HepG2 (cell line): ENCODE measurements at regions not wholly inside any gene's neighbourhood (a gene's known extent, or its start where the extent isn't known, plus 50 kb on each side); places are given as distances from the start of the nearest gene placed in this dataset.

Experiments used
- ATAC-seq: fragments of 200-7000 bp; cut with Tn5 transposase; 3 replicates; pipeline ENCODE4 v1.9.1; 2020; ENCODE audit warnings: mild to moderate bottlenecking, moderate library complexity
- BruUV-seq: library from RNA; stranded (reverse); fragments of 400-500 nt; replicated peaks from 2 replicates; lab custom pipeline; 2021; lab: Mats Ljungman, UMichigan
- CTCF ChIA-PET: fragments of 300-600 bp; formaldehyde crosslinking; extraction: SDS; loops from one replicate; lab custom pipeline; 2021; ENCODE audit warnings: low total read pairs, inconsistent platforms, low intra/inter-chr PET ratio; lab: Yijun Ruan, JAX
- POLR2A ChIA-PET: fragments of 350-600 bp; sonication (Branson Sonifier 250); formaldehyde crosslinking; loops from one replicate; lab custom pipeline; 2020; ENCODE audit warnings: antibody characterized with exemption, inconsistent platforms; lab: Yijun Ruan, JAX
- DNase-seq: peaks from one replicate; pipeline ENCODE4 v3.0.0-alpha.2; 2015; ENCODE audit warnings: low spot score
- FAIRE-seq: peaks from 3 replicates; lab custom pipeline; 2011; peaks lifted over from hg19 to GRCh38; lab: Jason Lieb, UNC
- H2AFZ ChIP-seq: one replicate; pipeline ENCODE4 v1.6.1; 2011; ENCODE audit warnings: low read length, inconsistent platforms
- H3K27ac ChIP-seq: fragments of 300-600 bp; 3 replicates; pipeline ENCODE4 v1.8.0; 2011; ENCODE audit warnings: mixed run types, mild to moderate bottlenecking, mixed read lengths, low read length, inconsistent platforms; ENCODE audit not compliant: insufficient read depth; ENCODE audit errors: extremely low read length
- H3K27me3 ChIP-seq, 2 experiments: fragments of 200-600 bp in 1 of 2; 2 replicates in 1 of 2; 3 replicates in 1 of 2; pipeline versions ENCODE4 v1.6.0 to v1.8.0; 2011; ENCODE audit warnings: low read length in 2 of 2, mild to moderate bottlenecking in 2 of 2, moderate library complexity in 2 of 2, inconsistent platforms in 1 of 2; ENCODE audit not compliant: insufficient read depth in 2 of 2, control insufficient read depth in 1 of 2
- H3K36me3 ChIP-seq, 2 experiments: fragments of 200-600 bp in 1 of 2; replicated peaks in 1 of 2; 2 replicates in 1 of 2; 3 replicates in 1 of 2; pipeline versions ENCODE4 v1.5.1 to v1.8.0; 2011; ENCODE audit warnings: low read length in 2 of 2, inconsistent platforms in 1 of 2; ENCODE audit not compliant: insufficient read depth in 2 of 2, control insufficient read depth in 1 of 2
- H3K4me1 ChIP-seq: 2 replicates; pipeline ENCODE4 v1.5.1; 2012; ENCODE audit warnings: low read length, inconsistent platforms; ENCODE audit not compliant: insufficient read depth
- H3K4me2 ChIP-seq: 2 replicates; pipeline ENCODE4 v1.6.0; 2011; ENCODE audit warnings: low read depth, low read length, inconsistent platforms
- H3K4me3 ChIP-seq, 3 experiments: fragments of 200-600 bp in 1 of 3; sonication (generic), shearing (Covaris generic) in 1 of 3; replicated peaks in 1 of 3; 2 replicates each; pipeline ENCODE4 v1.5.1; 2011 to 2016; ENCODE audit warnings: low read length in 3 of 3, inconsistent platforms in 2 of 3, low read depth in 2 of 3, mild to moderate bottlenecking in 2 of 3, control low read depth in 1 of 3, mixed read lengths in 1 of 3; ENCODE audit not compliant: insufficient read depth in 1 of 3
- H3K79me2 ChIP-seq: one replicate; pipeline ENCODE4 v1.6.1; 2011; ENCODE audit warnings: low read length, inconsistent platforms; ENCODE audit not compliant: insufficient read depth
- H3K9ac ChIP-seq: 2 replicates; pipeline ENCODE4 v1.6.0; 2011; ENCODE audit warnings: mild to moderate bottlenecking, low read depth, low read length, inconsistent platforms; ENCODE audit not compliant: insufficient read depth
- H3K9me3 ChIP-seq: 2 replicates; pipeline ENCODE4 v1.5.1; 2012; ENCODE audit warnings: mild to moderate bottlenecking, low read length
- H4K20me1 ChIP-seq: 2 replicates; pipeline ENCODE4 v1.6.0; 2011; ENCODE audit warnings: inconsistent platforms, mild to moderate bottlenecking, low read length, moderate library complexity; ENCODE audit not compliant: insufficient read depth
- AHR ChIP-seq: IDR thresholded peaks from 2 replicates; pipeline ENCODE4 v1.6.1; 2018; ENCODE audit warnings: missing genetic modification reagents, missing compliant biosample characterization
- ATF7-NPFF ChIP-seq: sonication (generic); formaldehyde crosslinking; IDR thresholded peaks from 2 replicates; pipeline ENCODE4 v1.8.1; 2023; ENCODE audit warnings: mild to moderate bottlenecking, low read depth, missing genetic modification reagents, moderate library complexity
- CEBPB ChIP-seq: IDR thresholded peaks from 2 replicates; pipeline ENCODE4 v1.6.1; 2011; ENCODE audit warnings: low read depth, low read length, improper control_type of control experiment, borderline replicate concordance
- KAT8 ChIP-seq: IDR thresholded peaks from 2 replicates; pipeline ENCODE4 v1.6.1; 2016; ENCODE audit warnings: missing genetic modification reagents, missing compliant biosample characterization
- NFAT5 ChIP-seq: sonication (generic); formaldehyde crosslinking; IDR thresholded peaks from 2 replicates; pipeline ENCODE4 v1.4.0; 2020; ENCODE audit warnings: missing genetic modification reagents
- PREB ChIP-seq: sonication (generic); formaldehyde crosslinking; IDR thresholded peaks from 2 replicates; pipeline ENCODE4 v1.4.0; 2020; ENCODE audit warnings: missing genetic modification reagents
- YEATS4 ChIP-seq: sonication (generic); formaldehyde crosslinking; IDR thresholded peaks from 2 replicates; pipeline ENCODE4 v1.4.0; 2020; ENCODE audit warnings: missing genetic modification reagents, borderline replicate concordance
- ZNF597 ChIP-seq: sonication (generic); formaldehyde crosslinking; IDR thresholded peaks from 2 replicates; pipeline ENCODE4 v1.5.0; 2020; ENCODE audit warnings: missing genetic modification reagents
- WGBS: methylation state at CpG from one replicate; pipeline ENCODE4 v1.1.6; 2017; ENCODE audit warnings: low lambda C conversion rate; 5-methylcytosine and 5-hydroxymethylcytosine counted together
- in situ Hi-C: cut with HindIII; loops from 2 replicates; pipeline ENCODE4 v1.10.0; 2017; ENCODE audit warnings: low pct_unique_long_range_greater_than_20kb; ENCODE audit not compliant: extremely low pct_ligation_motif_present
- intact Hi-C: fragments of 100-400 bp; cut with micrococcal nuclease; formaldehyde crosslinking; loops from one replicate; pipeline ENCODE4 v1.10.0; 2022; ENCODE audit not compliant: unreplicated experiment
- TF ChIP-seq, protein P1 (sequence below): sonication (generic); formaldehyde crosslinking; IDR thresholded peaks from 2 replicates; pipeline ENCODE4 v1.9.0; 2021; ENCODE audit warnings: missing genetic modification reagents, borderline replicate concordance

GRCh38 chr3:43950775-43951174, 260.0 kb downstream of the ABHD5 start (continued):
- TF ChIP-seq, protein P1, sequence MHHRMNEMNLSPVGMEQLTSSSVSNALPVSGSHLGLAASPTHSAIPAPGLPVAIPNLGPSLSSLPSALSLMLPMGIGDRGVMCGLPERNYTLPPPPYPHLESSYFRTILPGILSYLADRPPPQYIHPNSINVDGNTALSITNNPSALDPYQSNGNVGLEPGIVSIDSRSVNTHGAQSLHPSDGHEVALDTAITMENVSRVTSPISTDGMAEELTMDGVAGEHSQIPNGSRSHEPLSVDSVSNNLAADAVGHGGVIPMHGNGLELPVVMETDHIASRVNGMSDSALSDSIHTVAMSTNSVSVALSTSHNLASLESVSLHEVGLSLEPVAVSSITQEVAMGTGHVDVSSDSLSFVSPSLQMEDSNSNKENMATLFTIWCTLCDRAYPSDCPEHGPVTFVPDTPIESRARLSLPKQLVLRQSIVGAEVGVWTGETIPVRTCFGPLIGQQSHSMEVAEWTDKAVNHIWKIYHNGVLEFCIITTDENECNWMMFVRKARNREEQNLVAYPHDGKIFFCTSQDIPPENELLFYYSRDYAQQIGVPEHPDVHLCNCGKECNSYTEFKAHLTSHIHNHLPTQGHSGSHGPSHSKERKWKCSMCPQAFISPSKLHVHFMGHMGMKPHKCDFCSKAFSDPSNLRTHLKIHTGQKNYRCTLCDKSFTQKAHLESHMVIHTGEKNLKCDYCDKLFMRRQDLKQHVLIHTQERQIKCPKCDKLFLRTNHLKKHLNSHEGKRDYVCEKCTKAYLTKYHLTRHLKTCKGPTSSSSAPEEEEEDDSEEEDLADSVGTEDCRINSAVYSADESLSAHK (CRISPR knock-in tag) = no peak
- TF ChIP-seq ATF7-NPFF (no peak), KAT8 (CRISPR knock-in tag) (no peak), YEATS4 (no peak)

DNA sequence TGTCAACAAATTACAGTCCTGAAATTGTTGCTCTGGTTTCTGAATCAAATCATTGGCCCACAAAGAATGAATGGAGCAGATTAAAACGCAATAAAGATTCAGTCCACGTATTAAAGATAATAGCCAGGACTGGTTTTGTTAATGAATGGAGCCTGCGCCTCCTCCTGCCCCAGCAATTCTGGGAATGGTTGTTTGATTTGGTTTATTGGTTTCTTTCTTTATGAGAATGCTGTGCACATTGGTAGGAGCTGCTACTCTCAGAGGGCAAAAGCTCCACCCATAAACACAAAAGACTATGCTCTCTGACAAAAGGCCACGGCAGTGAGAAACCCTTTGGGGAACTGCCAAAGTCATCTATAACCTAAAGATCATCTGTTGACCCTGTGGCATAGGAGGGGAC, 261.1 kb downstream of the ABHD5 start:
- DNase-seq = no peak
- H3K4me2 ChIP-seq = no peak overlapping the region
- H3K9me3 ChIP-seq = no peaks in the 10 kb centered on the region
- BruUV-seq = no TSS peak
- in situ Hi-C loops = no loop called here
- H4K20me1 ChIP-seq = no peaks in the 10 kb centered on the region
- ChIA-PET CTCF (no interaction called here), POLR2A (no interaction called here)
- H3K27ac ChIP-seq = no peak overlapping the region
- TF ChIP-seq AHR (no peak), PREB (CRISPR knock-in tag) (no peak), NFAT5 (no peak), ZNF597 (CRISPR knock-in tag) (no peak), CEBPB (no peak)
- 2% methylated on average over 3 of the region's 4 CpGs for WGBS
- FAIRE-seq = no peak
- H3K4me1 ChIP-seq = no peaks in the 10 kb centered on the region
- no peaks in the 10 kb centered on the region for H3K79me2 ChIP-seq
- no peaks in the 10 kb centered on the region for H3K36me3 ChIP-seq
- H3K9ac ChIP-seq = no peak overlapping the region
- intact Hi-C loops = no loop called here
- H3K27me3 ChIP-seq = peaks cover 3 to 65% of the 10 kb centered on the region in 2 experiments; a peak in 3 of 5 replicates
- H3K4me3 ChIP-seq = no peak overlapping the region
- no peak for ATAC-seq
- H2AFZ ChIP-seq = no peak overlapping the region
